Suprapubic skin (tissue), 4 donors: ENCODE measurements at regions not wholly inside any gene's neighbourhood (a gene's known extent, or its start where the extent isn't known, plus 50 kb on each side); places are given as distances from the start of the nearest gene placed in this dataset.

Source experiments
- DNase-seq, 2 donors: peaks; one replicate each; pipeline ENCODE4 v3.0.0-alpha.2; 2019; ENCODE audit warnings: low spot score in 2 of 2
- H3K27ac ChIP-seq: fragments of 200-600 bp; sonication (generic); one replicate; pipeline ENCODE4 v1.5.1; 2019
- H3K27me3 ChIP-seq: fragments of 200-600 bp; sonication (generic); one replicate; pipeline ENCODE4 v1.5.1; 2019
- H3K36me3 ChIP-seq: fragments of 200-600 bp; sonication (generic); one replicate; pipeline ENCODE4 v1.5.1; 2019
- H3K4me1 ChIP-seq: fragments of 200-600 bp; sonication (generic); one replicate; pipeline ENCODE4 v1.5.1; 2019
- H3K4me3 ChIP-seq: fragments of 200-600 bp; sonication (generic); one replicate; pipeline ENCODE4 v1.5.1; 2019; ENCODE audit warnings: mild to moderate bottlenecking
- H3K9me3 ChIP-seq: fragments of 200-600 bp; sonication (generic); one replicate; pipeline ENCODE4 v1.5.1; 2019
- EP300 ChIP-seq: sonication (generic); formaldehyde crosslinking; IDR thresholded peaks from one replicate; pipeline ENCODE4 v1.6.1; 2017; ENCODE audit warnings: antibody characterized with exemption
- POLR2A ChIP-seq, 2 donors: fragments of 450-650 bp; IDR thresholded peaks; one replicate each; pipeline ENCODE4 v1.6.1; 2017; ENCODE audit warnings: antibody characterized with exemption in 2 of 2, mild to moderate bottlenecking in 2 of 2, moderate library complexity in 2 of 2
- POLR2AphosphoS5 ChIP-seq, 3 donors: sonication (generic); formaldehyde crosslinking; IDR thresholded peaks; one replicate each; pipeline ENCODE4 v1.6.1; 2017; ENCODE audit warnings: antibody characterized with exemption in 3 of 3
- WGBS: methylation state at CpG from one replicate; pipeline ENCODE4 v1.1.5; 2018; 5-methylcytosine and 5-hydroxymethylcytosine counted together
- TF ChIP-seq, protein P1 (sequence below), 2 donors: fragments of 200-600 bp in 1 of 2; fragments of 450-650 bp in 1 of 2; sonication (generic) in 1 of 2; IDR thresholded peaks; one replicate each; pipeline ENCODE4 v1.5.1; 2016 to 2019; ENCODE audit warnings: antibody characterized with exemption in 2 of 2, mild to moderate bottlenecking in 1 of 2, moderate library complexity in 1 of 2

DNA sequence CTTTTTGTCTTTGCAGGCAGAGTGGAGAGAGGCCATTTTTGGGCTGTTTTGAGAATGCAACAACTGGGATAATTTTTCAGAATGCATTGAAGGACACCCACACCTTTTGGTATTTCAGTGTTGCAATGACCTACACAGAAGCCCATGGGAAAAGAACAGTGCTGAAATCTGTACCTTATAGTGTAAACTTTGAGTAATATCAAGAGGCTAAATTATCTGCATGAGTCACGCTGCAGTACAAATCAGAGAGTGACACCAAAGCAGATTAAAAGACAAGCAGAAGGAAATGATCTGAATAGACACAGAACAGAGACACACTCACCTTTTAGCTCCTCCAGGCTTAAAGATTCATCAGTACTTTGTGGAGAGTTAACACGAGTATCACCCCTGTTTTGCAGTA, 265.3 kb downstream of the PAX3 start:
- Histone ChIP-seq H3K27ac (no peak overlapping the region), H3K4me1 (no peaks in the 10 kb centered on the region), H3K36me3 (no peaks in the 10 kb centered on the region), H3K9me3 (no peaks in the 10 kb centered on the region), H3K27me3 (no peaks in the 10 kb centered on the region), H3K4me3 (no peak overlapping the region)
- 68% methylated on average over 2 of the region's 2 CpGs for WGBS
- TF ChIP-seq POLR2AphosphoS5 (IDR thresholded peaks at IDR 0.05) (no peak), POLR2A (IDR thresholded peaks at IDR 0.05) (no peak), EP300 (no peak)
- TF ChIP-seq, protein P1, sequence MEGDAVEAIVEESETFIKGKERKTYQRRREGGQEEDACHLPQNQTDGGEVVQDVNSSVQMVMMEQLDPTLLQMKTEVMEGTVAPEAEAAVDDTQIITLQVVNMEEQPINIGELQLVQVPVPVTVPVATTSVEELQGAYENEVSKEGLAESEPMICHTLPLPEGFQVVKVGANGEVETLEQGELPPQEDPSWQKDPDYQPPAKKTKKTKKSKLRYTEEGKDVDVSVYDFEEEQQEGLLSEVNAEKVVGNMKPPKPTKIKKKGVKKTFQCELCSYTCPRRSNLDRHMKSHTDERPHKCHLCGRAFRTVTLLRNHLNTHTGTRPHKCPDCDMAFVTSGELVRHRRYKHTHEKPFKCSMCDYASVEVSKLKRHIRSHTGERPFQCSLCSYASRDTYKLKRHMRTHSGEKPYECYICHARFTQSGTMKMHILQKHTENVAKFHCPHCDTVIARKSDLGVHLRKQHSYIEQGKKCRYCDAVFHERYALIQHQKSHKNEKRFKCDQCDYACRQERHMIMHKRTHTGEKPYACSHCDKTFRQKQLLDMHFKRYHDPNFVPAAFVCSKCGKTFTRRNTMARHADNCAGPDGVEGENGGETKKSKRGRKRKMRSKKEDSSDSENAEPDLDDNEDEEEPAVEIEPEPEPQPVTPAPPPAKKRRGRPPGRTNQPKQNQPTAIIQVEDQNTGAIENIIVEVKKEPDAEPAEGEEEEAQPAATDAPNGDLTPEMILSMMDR (IDR thresholded peaks at IDR 0.05) = no peak
- no peak for DNase-seq

DNA sequence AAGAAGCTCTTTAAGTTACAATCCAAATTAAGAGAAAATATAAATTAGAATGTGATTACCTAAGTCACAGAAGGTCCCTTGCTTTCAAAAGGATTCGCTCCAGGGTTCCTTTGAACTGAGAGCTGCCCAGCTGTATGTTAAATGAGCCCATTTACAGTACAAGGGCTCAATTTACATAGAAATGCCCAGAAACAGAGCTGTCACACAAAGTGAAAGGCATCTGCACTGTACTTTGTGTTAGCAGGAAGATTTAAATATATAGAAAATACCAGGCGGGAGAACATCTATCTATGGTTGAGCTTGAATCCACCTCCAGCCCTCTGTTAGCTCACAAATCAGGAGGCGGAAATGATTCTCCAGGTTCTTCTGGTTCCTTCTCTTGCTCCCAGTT, 272.9 kb downstream of the PAX3 start:
- 69% methylated on average over 3 of the region's 3 CpGs for WGBS
- no peaks in the 10 kb centered on the region for H3K27me3 ChIP-seq
- DNase-seq = no peak
- H3K9me3 ChIP-seq = no peaks in the 10 kb centered on the region
- H3K27ac ChIP-seq = no peak overlapping the region
- TF ChIP-seq POLR2A (IDR thresholded peaks at IDR 0.05) (no peak), POLR2AphosphoS5 (IDR thresholded peaks at IDR 0.05) (no peak), EP300 (no peak)
- TF ChIP-seq, protein P1 (IDR thresholded peaks at IDR 0.05) = no peak
- no peak overlapping the region for H3K4me3 ChIP-seq
- H3K4me1 ChIP-seq = peaks cover 4% of the 10 kb centered on the region
- H3K36me3 ChIP-seq = no peaks in the 10 kb centered on the region

DNA sequence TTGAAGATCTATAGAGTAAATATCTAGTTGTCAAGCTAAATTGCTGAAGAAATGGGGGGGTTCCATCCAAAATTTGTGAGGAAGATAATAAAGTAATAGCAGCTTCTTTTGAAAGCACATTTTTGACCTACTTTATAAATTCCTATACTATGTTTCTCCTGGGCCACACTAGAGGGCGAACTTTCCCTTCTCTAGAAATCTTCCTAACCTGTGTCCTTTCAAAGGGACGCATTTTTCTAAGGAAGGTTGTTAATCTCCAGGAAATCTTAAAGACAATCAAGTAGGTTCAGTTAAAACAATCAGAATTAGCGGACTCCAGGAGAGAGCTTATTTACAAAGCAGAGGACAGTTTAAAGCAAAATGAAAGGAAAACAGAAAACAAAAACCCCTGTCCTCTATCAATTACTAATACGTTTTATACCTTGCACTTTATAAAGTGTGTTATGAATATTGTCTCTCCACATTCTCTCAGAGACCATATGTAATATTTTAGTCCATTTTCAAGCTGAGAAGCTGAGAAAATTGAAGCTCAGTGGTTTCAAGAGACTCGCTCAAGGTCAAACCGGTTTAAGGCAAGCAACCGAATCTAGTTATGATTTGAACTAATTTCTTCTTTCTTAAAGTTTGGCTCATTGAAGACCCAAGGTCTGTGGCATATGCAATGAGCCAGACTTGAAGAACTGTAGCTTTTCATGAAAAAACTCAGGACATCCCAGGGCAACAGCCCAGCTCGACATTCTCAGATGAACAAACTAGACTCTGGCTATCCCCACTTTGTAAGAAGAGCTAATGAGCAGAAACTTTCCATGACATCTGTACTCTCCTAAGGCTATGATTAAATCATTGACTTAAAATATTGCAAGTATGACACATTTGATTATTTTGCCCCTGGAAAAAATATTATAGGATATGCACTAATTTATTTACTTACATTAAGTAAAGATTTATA, 273.6 kb downstream of the PAX3 start:
- no peaks in the 10 kb centered on the region for H3K27me3 ChIP-seq
- TF ChIP-seq, protein P1 (IDR thresholded peaks at IDR 0.05) = peak in 1 of 2 donors; percentile 40
- TF ChIP-seq POLR2A (IDR thresholded peaks at IDR 0.05) = no peak
- WGBS = 38% methylated on average over 8 of the region's 8 CpGs

DNA sequence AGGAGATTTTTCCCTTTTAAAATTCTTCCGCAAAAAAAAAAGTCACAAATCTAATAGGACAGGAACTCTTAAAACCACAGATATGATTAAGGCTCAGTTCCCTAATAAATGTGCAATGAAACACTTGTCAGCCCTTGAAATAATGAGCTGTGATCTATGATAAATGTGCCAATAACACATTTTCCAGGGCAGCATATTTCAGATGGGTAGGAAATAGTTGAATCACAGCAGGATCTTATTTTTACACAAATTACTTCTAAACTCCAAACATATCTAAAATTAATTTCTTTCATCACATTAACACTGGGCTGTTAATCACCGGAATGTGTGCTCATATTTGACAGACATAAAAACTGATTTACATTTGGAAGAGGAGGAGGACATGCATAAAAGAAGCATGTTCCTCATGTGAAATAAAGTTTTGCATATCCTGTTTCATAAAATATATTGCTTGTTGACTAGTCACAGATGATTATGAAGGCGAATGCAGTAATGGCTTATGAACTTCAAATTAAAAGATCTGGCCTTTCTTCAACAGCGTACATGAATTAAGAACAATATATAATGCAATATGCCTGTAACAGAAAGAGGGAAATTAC, 281.4 kb downstream of the PAX3 start:
- no peak for TF ChIP-seq EP300
- TF ChIP-seq POLR2AphosphoS5 (IDR thresholded peaks at IDR 0.05) = no peak
- TF ChIP-seq, protein P1 (IDR thresholded peaks at IDR 0.05) = no peak
- TF ChIP-seq POLR2A (IDR thresholded peaks at IDR 0.05) = no peak
- H3K9me3 ChIP-seq = no peaks in the 10 kb centered on the region
- no peak overlapping the region for H3K27ac ChIP-seq
- no peak overlapping the region for H3K4me3 ChIP-seq
- no peak for DNase-seq
- peaks cover 16% of the 10 kb centered on the region for H3K27me3 ChIP-seq
- H3K4me1 ChIP-seq = no peaks in the 10 kb centered on the region
- no peaks in the 10 kb centered on the region for H3K36me3 ChIP-seq
- 64% methylated on average over 4 of the region's 4 CpGs for WGBS

More for the DNA sequence above, 273.6 kb downstream of the PAX3 start:
- H3K4me1 ChIP-seq = peaks cover 4% of the 10 kb centered on the region
- no peak overlapping the region for H3K27ac ChIP-seq
- H3K4me3 ChIP-seq = no peak overlapping the region
- H3K9me3 ChIP-seq = no peaks in the 10 kb centered on the region
- no peaks in the 10 kb centered on the region for H3K36me3 ChIP-seq
- DNase-seq = no peak

DNA sequence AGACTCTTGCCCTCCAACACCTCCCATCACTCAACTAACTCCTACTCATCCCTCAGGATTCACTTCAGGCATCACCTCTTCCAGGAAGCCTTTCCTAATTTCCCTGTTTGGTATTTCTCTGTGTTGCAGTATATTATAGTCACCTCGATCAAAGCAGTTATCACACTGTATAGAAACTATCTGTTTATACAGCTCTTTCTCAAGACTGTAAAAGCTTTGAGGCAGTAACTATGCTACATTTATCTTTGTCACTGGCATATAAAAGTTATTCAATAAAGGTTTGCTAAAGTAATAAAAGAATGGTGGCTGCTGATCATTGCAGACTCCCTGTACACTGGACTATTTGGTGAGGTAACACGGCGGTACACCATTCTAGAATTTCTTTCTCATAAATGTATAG, 284.9 kb downstream of the PAX3 start:
- Histone ChIP-seq H3K4me3 (no peak overlapping the region), H3K27me3 (peaks cover 25% of the 10 kb centered on the region), H3K27ac (no peak overlapping the region), H3K4me1 (no peaks in the 10 kb centered on the region), H3K9me3 (no peaks in the 10 kb centered on the region), H3K36me3 (no peaks in the 10 kb centered on the region)
- WGBS = 89% methylated on average over 3 of the region's 3 CpGs
- TF ChIP-seq POLR2AphosphoS5 (IDR thresholded peaks at IDR 0.05) (no peak), EP300 (no peak), POLR2A (IDR thresholded peaks at IDR 0.05) (no peak)
- TF ChIP-seq, protein P1 (IDR thresholded peaks at IDR 0.05) = no peak
- no peak for DNase-seq
